ENCODE measurements at regions not wholly inside any gene's neighbourhood (a gene's known extent, or its start where the extent isn't known, plus 50 kb on each side); places are given as distances from the start of the nearest gene placed in this dataset.

GRCh38 chr18:41886126-41886807, 68.8 kb upstream of the PIK3C3 start:
- TF ChIP-seq POLR2AphosphoS5 (IDR thresholded peaks at IDR 0.05): no peak
- no peak for TF ChIP-seq CTCF (IDR thresholded peaks at IDR 0.05)
